ENCODE measurements at regions not wholly inside any gene's neighbourhood (a gene's known extent, or its start where the extent isn't known, plus 50 kb on each side); places are given as distances from the start of the nearest gene placed in this dataset.
A peak's percentile ranks its signal among the peaks of the same experiment; 100 is the strongest.
"Not testable (repeated sequence)": the region's sequence is repeated elsewhere in the genome, so short reads cannot be mapped to it uniquely, and the experiment has no call there.

GRCh38 chr13:79986890-79987289 lies 354.0 kb downstream of the SPRY2 start:
- no peak for DNase-seq (ENCODE audit: low read depth)

- not testable (repeated sequence) for DNase-seq (ENCODE audit: low read depth)
Observed at GRCh38 chr13:79974935-79975650, 365.8 kb downstream of the SPRY2 start.

GRCh38 chr13:79973533-79973963 lies 367.4 kb downstream of the SPRY2 start:
- no peak for DNase-seq (ENCODE audit: low read depth)

GRCh38 chr13:79972066-79972569 lies 368.8 kb downstream of the SPRY2 start:
- no peak for DNase-seq (ENCODE audit: low read depth)

DNA sequence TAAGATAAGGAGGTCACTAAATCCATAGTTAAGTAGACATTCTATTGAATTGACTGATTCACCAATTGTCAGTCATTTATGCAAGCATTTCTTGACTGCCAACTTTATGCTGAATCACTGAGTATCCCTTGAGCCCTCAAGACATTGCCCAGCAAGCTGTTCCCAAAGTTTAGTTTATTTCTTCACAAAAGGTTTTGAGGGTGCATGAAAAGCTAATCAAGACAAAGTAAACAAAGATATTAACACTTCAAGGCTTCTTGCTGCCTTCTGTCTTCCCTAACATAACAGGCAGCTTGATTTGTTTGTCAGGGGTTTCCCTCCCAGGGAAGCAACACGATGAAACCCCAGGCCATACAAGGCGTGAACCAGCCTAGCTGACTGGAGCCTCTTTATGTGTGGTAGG lies 374.4 kb downstream of the SPRY2 start:
- no peak for DNase-seq (ENCODE audit: low read depth)

DNA sequence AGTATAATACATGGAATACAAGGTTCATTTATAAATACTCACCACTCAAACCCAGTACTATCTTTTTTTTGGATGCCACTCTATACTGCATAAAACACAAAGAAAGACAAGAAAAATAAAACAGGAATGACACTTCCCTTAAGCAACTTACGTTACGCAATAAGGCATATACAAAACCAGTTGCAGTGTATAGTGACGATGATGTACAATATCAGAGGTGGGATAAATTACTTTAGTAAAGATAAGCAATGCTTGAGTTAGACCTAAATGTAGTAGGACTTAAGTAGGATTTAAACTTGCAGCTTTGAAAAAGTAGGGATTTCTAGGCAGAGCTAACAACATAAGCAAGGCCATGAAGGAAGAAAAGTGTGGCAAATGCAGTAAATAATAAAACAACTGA lies 374.9 kb downstream of the SPRY2 start:
- no peak for DNase-seq (ENCODE audit: low read depth)

- no peak for DNase-seq (ENCODE audit: low read depth)
Observed at GRCh38 chr13:79946556-79946955, 394.4 kb downstream of the SPRY2 start.

DNA sequence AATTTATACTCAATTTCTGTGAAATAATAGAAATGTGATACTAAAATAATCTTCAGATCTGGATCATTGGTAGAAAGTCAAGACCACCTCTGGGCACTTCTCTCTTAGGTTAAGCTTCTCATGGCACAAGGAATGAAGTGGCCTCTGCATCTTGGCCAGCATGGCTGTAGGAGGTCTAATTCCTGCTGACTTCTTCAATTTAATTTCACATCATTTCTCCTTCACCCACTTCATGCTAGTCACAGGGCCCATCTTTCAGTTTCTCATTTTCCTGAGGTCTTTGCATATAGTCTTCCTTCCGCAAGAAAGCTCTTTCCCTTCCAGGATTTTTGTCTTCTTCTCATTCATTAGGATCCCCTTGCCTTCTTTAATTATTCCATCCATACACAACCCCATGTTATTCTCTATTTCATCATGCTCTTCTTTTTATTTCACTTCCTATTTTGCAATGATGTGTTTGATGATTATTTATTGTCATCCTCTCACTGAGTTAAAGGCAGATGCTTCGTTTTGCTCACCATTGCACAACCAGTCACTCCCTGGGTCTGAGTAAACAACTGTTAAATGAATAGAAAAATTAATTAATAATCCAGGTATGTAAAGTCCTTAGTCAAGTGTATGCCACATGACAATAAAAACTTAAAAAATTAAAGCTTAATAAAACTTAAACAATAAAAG lies 397.4 kb downstream of the SPRY2 start:
- no peak for DNase-seq (ENCODE audit: low read depth)

- no peak for DNase-seq (ENCODE audit: low read depth)
Observed at GRCh38 chr13:79941752-79942151, 399.2 kb downstream of the SPRY2 start.

DNA sequence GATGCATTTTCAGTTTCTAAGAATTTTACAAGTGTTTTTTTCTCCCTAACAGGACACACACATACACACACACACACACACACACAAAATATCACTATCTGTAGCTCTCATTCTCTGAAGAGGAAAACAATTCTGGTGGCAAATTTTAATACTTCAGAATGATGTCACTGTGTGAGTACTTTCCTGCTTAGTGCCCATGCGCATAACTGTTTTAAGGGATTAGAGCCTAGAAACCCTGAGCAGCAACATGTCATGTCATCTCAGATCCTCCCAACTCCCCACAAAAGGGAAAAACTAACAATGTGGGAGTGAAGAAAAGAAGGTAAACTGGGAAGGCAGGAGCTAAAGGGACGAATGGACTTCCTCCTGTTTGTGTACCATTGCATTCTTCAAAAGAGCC lies 401.2 kb downstream of the SPRY2 start:
- DNase-seq (ENCODE audit: low read depth): no peak

- DNase-seq (ENCODE audit: low read depth): no peak
Observed at GRCh38 chr13:79937771-79938216, 403.1 kb downstream of the SPRY2 start.

- DNase-seq (ENCODE audit: low read depth): no peak
Observed at GRCh38 chr13:79937311-79937710, 403.6 kb downstream of the SPRY2 start.

- peak; percentile 100 for DNase-seq (ENCODE audit: low read depth)
Observed at GRCh38 chr13:79936368-79937136, 404.4 kb downstream of the SPRY2 start.

GRCh38 chr13:79935121-79935520 lies 405.8 kb downstream of the SPRY2 start:
- peak; percentile 64 for DNase-seq (ENCODE audit: low read depth)

DNA sequence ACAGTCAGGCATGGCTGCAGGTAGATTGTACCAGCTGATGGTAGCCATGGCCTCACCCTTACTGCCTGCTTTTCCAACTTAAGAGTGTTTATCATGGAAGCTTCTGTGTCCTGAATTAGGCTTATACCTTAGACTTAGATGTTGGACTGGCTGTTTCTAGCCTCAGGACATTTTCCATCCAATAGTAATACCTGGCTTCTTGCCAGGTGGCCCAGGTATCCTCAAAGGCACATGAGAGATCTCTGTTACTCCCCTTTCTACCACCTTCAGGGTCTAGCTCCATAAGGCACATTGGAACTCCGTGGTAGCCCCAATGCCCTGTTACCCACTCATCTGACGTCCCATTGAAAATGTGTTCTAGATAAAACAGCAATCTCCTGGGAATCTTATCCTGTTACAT lies 407.5 kb downstream of the SPRY2 start:
- DNase-seq (ENCODE audit: low read depth): no peak

GRCh38 chr13:79932556-79932955 lies 408.4 kb downstream of the SPRY2 start:
- DNase-seq (ENCODE audit: low read depth): no peak

DNA sequence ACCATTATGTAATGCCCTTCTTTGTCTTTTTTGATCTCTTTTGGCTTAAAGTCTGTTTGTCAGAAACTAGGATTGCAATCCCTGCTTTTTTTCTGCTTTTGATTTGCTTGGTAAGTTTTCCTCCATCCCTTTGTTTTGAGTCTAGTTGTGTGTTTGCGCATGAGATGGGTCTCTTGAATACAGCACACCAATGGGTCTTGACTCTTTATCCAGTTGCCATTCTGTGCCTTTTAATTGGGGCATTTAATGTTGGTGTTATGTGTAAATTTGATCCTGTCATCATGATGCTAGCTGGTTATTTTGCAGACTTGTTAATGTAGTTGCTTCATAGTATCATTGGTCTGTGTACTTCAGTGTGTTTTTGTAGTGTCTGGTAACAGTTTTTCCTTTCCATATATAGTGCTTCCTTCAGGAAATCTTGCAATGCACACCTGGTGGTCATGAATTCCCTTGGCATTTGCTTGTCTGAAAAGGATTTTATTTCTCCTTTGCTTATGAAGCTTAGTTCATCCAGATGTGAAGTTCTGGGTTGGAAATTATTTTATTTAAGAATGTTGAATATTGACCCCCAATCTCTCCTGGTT lies 416.9 kb downstream of the SPRY2 start:
- DNase-seq (ENCODE audit: low read depth): not testable (repeated sequence)

GRCh38 chr13:79919091-79919490 lies 421.8 kb downstream of the SPRY2 start:
- no peak for DNase-seq (ENCODE audit: low read depth)

GRCh38 chr13:79918620-79919019 lies 422.3 kb downstream of the SPRY2 start:
- no peak for DNase-seq (ENCODE audit: low read depth)

GRCh38 chr13:79917628-79918027 lies 423.3 kb downstream of the SPRY2 start:
- DNase-seq (ENCODE audit: low read depth): no peak

- DNase-seq (ENCODE audit: low read depth): no peak
Observed at GRCh38 chr13:79915114-79915811, 425.7 kb downstream of the SPRY2 start.

All from GM04503 (cell line).